H1 (cell line): ENCODE measurements at regions not wholly inside any gene's neighbourhood (a gene's known extent, or its start where the extent isn't known, plus 50 kb on each side); places are given as distances from the start of the nearest gene placed in this dataset.
A peak's percentile ranks its signal among the peaks of the same experiment; 100 is the strongest.

Experiments used
- CTCF ChIP-seq, 3 experiments: IDR thresholded peaks; 1 replicate in 2 of 3; 2 replicates in 1 of 3; pipeline versions ENCODE4 v1.5.1 to v1.6.1; 2011; ENCODE audit warnings: low read length in 3 of 3, mild to moderate bottlenecking in 3 of 3, inconsistent platforms in 2 of 3, low read depth in 1 of 3, moderate library complexity in 1 of 3; ENCODE audit not compliant: insufficient read depth in 1 of 3; ENCODE audit errors: control extremely low read depth in 1 of 3
- EZH2 ChIP-seq: fragments of 200-600 bp; sonication (generic); IDR thresholded peaks from 2 replicates; pipeline ENCODE4 v1.7.1; 2012; ENCODE audit warnings: low read depth, mild to moderate bottlenecking, moderate library complexity, low read length, inconsistent platforms; ENCODE audit not compliant: severe bottlenecking
- MAX ChIP-seq: IDR thresholded peaks from 2 replicates; pipeline ENCODE4 v1.6.1; 2012; ENCODE audit warnings: inconsistent platforms
- POU5F1 ChIP-seq: IDR thresholded peaks from 2 replicates; pipeline ENCODE4 v1.6.1; 2011; ENCODE audit warnings: low read depth, mild to moderate bottlenecking, low read length, moderate library complexity
- SP1 ChIP-seq: IDR thresholded peaks from 2 replicates; pipeline ENCODE4 v1.6.1; 2011; ENCODE audit warnings: low read depth, low read length
- TAF1 ChIP-seq: IDR thresholded peaks from 2 replicates; pipeline ENCODE4 v1.6.1; 2011; ENCODE audit warnings: mild to moderate bottlenecking, low read depth, low read length

GRCh38 chr2:132038179-132038882 is 123.4 kb downstream of the ANKRD30BL start:
- TF ChIP-seq SP1 (no peak), EZH2 (peak; percentile 44), CTCF (IDR thresholded peaks at IDR 0.05; ENCODE audit: control extremely low read depth in 1 of 3, insufficient read depth in 1 of 3, low read depth in 1 of 3, low read length in 3 of 3) (no peak), MAX (no peak), TAF1 (no peak), POU5F1 (no peak)
